H9 (cell line): ENCODE measurements at regions not wholly inside any gene's neighbourhood (a gene's known extent, or its start where the extent isn't known, plus 50 kb on each side); places are given as distances from the start of the nearest gene placed in this dataset.

Experiments used
- DNase-seq: peaks from one replicate; pipeline ENCODE4 v3.0.0-alpha.2; 2017
- H2AFZ ChIP-seq: one replicate; pipeline ENCODE4 v1.6.1; 2013; ENCODE audit warnings: mild to moderate bottlenecking, low read length, control low read depth, moderate library complexity
- H2AK5ac ChIP-seq: 2 replicates; pipeline ENCODE4 v1.6.1; 2013; ENCODE audit warnings: low read length, control low read depth, mixed read lengths; ENCODE audit not compliant: insufficient read length
- H2BK120ac ChIP-seq: one replicate; pipeline ENCODE4 v1.6.1; 2013; ENCODE audit warnings: low read depth, mild to moderate bottlenecking, low read length, control low read depth, inconsistent platforms; ENCODE audit not compliant: poor library complexity, severe bottlenecking
- H2BK12ac ChIP-seq: 2 replicates; pipeline ENCODE4 v1.6.1; 2013; ENCODE audit warnings: low read length, control low read depth, mixed read lengths, low read depth; ENCODE audit not compliant: insufficient read length
- H2BK15ac ChIP-seq: 2 replicates; pipeline ENCODE4 v1.6.1; 2013; ENCODE audit warnings: low read depth, low read length, control low read depth
- H2BK20ac ChIP-seq: one replicate; pipeline ENCODE4 v1.6.1; 2013; ENCODE audit warnings: low read depth, mild to moderate bottlenecking, low read length, control low read depth, inconsistent platforms; ENCODE audit not compliant: poor library complexity, severe bottlenecking
- H2BK5ac ChIP-seq: 2 replicates; pipeline ENCODE4 v1.6.1; 2013; ENCODE audit warnings: low read length, control low read depth, mixed read lengths; ENCODE audit not compliant: insufficient read length
- H3K14ac ChIP-seq: 2 replicates; pipeline ENCODE4 v1.6.1; 2013; ENCODE audit warnings: low read length, control low read depth; ENCODE audit not compliant: insufficient read depth
- H3K18ac ChIP-seq: 2 replicates; pipeline ENCODE4 v1.6.1; 2013; ENCODE audit warnings: low read depth, mild to moderate bottlenecking, mixed read lengths, low read length, control low read depth; ENCODE audit not compliant: insufficient read length
- H3K23ac ChIP-seq: 2 replicates; pipeline ENCODE4 v1.6.1; 2013; ENCODE audit warnings: low read length, control low read depth, mixed read lengths, low read depth; ENCODE audit not compliant: insufficient read length
- H3K23me2 ChIP-seq: 2 replicates; pipeline ENCODE4 v1.6.1; 2013; ENCODE audit warnings: low read depth, mild to moderate bottlenecking, mixed read lengths, low read length, control low read depth; ENCODE audit not compliant: insufficient read length, poor library complexity, severe bottlenecking
- H3K27ac ChIP-seq: 2 replicates; pipeline ENCODE4 v1.5.1; 2013; ENCODE audit warnings: low read length, control low read depth, mixed read lengths, low read depth; ENCODE audit not compliant: insufficient read length
- H3K27me3 ChIP-seq: 2 replicates; pipeline ENCODE4 v1.6.1; 2013; ENCODE audit warnings: low read length, control low read depth, inconsistent platforms; ENCODE audit not compliant: insufficient read depth
- H3K4ac ChIP-seq: 2 replicates; pipeline ENCODE4 v1.6.1; 2013; ENCODE audit warnings: low read depth, mild to moderate bottlenecking, control low read depth, inconsistent platforms, low read length, moderate library complexity
- H3K4me1 ChIP-seq: 2 replicates; pipeline ENCODE4 v1.6.1; 2013; ENCODE audit warnings: low read length, control low read depth, inconsistent platforms; ENCODE audit not compliant: insufficient read depth
- H3K4me2 ChIP-seq: 2 replicates; pipeline ENCODE4 v1.6.1; 2013; ENCODE audit warnings: low read length, control low read depth, mixed read lengths; ENCODE audit not compliant: insufficient read length, insufficient read depth
- H3K56ac ChIP-seq: 2 replicates; pipeline ENCODE4 v1.6.1; 2013; ENCODE audit warnings: low read depth, mild to moderate bottlenecking, mixed read lengths, low read length, control low read depth; ENCODE audit not compliant: insufficient read length
- H3K79me1 ChIP-seq: 2 replicates; pipeline ENCODE4 v1.6.1; 2013; ENCODE audit warnings: low read depth, mild to moderate bottlenecking, moderate library complexity, low read length, control low read depth, inconsistent platforms; ENCODE audit not compliant: insufficient read depth, poor library complexity, severe bottlenecking
- H3K79me2 ChIP-seq: 2 replicates; pipeline ENCODE4 v1.6.1; 2013; ENCODE audit warnings: low read length, control low read depth, inconsistent platforms; ENCODE audit not compliant: insufficient read depth
- H3K9ac ChIP-seq: 2 replicates; pipeline ENCODE4 v1.6.1; 2013; ENCODE audit warnings: low read length, control low read depth, mixed read lengths; ENCODE audit not compliant: insufficient read length; ENCODE audit errors: extremely low read depth
- H3K9me3 ChIP-seq: one replicate; pipeline ENCODE4 v1.6.1; 2013; ENCODE audit warnings: low read depth, low read length, inconsistent platforms; ENCODE audit not compliant: control insufficient read depth
- H3T11ph ChIP-seq: one replicate; pipeline ENCODE4 v1.6.1; 2013; ENCODE audit warnings: mild to moderate bottlenecking, low read length, control low read depth, inconsistent platforms
- H4K20me1 ChIP-seq: one replicate; pipeline ENCODE4 v1.6.1; 2013; ENCODE audit not compliant: control insufficient read depth, insufficient read length, insufficient read depth
- H4K5ac ChIP-seq: 2 replicates; pipeline ENCODE4 v1.6.1; 2013; ENCODE audit warnings: low read depth, mild to moderate bottlenecking, mixed read lengths, low read length, control low read depth; ENCODE audit not compliant: insufficient read length
- H4K8ac ChIP-seq: replicated peaks from 2 replicates; pipeline ENCODE4 v1.6.1; 2013; ENCODE audit warnings: low read length, control low read depth, mixed read lengths, low read depth; ENCODE audit not compliant: insufficient read length
- H4K91ac ChIP-seq: 2 replicates; pipeline ENCODE4 v1.6.1; 2013; ENCODE audit warnings: low read depth, mild to moderate bottlenecking, moderate library complexity, mixed read lengths, low read length, control low read depth; ENCODE audit not compliant: insufficient read length
- H3K27ac Mint-ChIP-seq, 3 experiments: 2 replicates in 2 of 3; 3 replicates in 1 of 3; pipeline ENCODE4 v1.8.0; 2020 to 2021; ENCODE audit warnings: mixed read lengths in 3 of 3, mild to moderate bottlenecking in 1 of 3, moderate library complexity in 1 of 3
- H3K27me3 Mint-ChIP-seq: 2 replicates; pipeline ENCODE4 v1.8.0; 2021; ENCODE audit warnings: low read depth, mild to moderate bottlenecking, moderate library complexity, mixed read lengths
- H3K36me3 Mint-ChIP-seq, 3 experiments: 2 replicates in 2 of 3; 3 replicates in 1 of 3; pipeline ENCODE4 v1.8.0; 2020 to 2021; ENCODE audit warnings: low read depth in 3 of 3, mixed read lengths in 3 of 3; ENCODE audit not compliant: insufficient read depth in 1 of 3
- H3K4me1 Mint-ChIP-seq, 2 experiments: 2 replicates each; pipeline ENCODE4 v1.8.0; 2020; ENCODE audit warnings: mixed read lengths in 2 of 2
- H3K4me3 Mint-ChIP-seq, 2 experiments: 2 replicates in 1 of 2; 3 replicates in 1 of 2; pipeline ENCODE4 v1.8.0; 2020 to 2021; ENCODE audit warnings: mild to moderate bottlenecking in 2 of 2, mixed read lengths in 2 of 2, moderate library complexity in 1 of 2
- H3K9me3 Mint-ChIP-seq, 2 experiments: 2 replicates in 1 of 2; 3 replicates in 1 of 2; pipeline ENCODE4 v1.8.0; 2020; ENCODE audit warnings: mild to moderate bottlenecking in 2 of 2, mixed read lengths in 2 of 2, moderate library complexity in 1 of 2
- WGBS: extraction: QIAGEN DNeasy Blood & Tissue Kit; methylation state at CpG from one replicate; pipeline ENCODE4 v1.1.7; 2013; ENCODE audit warnings: missing lambda C conversion rate, low lambda C conversion rate, mixed read lengths; ENCODE audit not compliant: insufficient read length; ENCODE audit errors: extremely low coverage; 5-methylcytosine and 5-hydroxymethylcytosine counted together
- TF ChIP-seq, protein P1 (sequence below): fragments of 200-600 bp; sonication (generic); conservative IDR thresholded peaks from 3 replicates; pipeline ENCODE4 v1.8.0; 2021; ENCODE audit warnings: antibody characterized with exemption, mild to moderate bottlenecking

DNA sequence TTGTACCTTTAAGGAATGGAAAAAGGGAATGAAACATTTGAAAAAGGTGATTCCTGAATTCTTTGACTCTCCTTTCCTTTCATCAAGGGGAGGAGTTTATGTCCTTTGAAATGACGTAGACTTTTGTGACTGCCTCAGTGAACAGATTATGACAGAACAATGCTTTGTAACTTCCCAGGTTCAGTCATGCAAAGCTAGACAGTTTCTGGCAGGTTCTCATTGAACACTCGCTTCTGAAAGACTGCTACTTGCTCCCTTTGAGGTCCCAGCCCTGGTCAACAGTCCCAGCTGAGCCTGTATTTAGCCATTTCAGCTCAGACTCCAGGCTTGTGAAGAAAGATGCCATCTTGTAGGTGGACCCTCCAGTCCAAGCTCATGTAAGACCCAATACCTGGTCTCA lies 1178.9 kb downstream of the BCL11B start:
- Histone ChIP-seq H3K56ac (no peak overlapping the region), H2BK5ac (no peak overlapping the region), H3K4me1 (no peaks in the 10 kb centered on the region), H3K18ac (no peak overlapping the region), H3K27me3 (no peaks in the 10 kb centered on the region), H2BK120ac (no peak overlapping the region), H2AK5ac (no peak overlapping the region), H3K14ac (no peak overlapping the region), H4K8ac (no peak overlapping the region), H3K9ac (no peak overlapping the region), H2BK12ac (no peak overlapping the region), H2AFZ (no peak overlapping the region), H2BK20ac (no peak overlapping the region), H4K91ac (no peak overlapping the region), H4K5ac (no peak overlapping the region), H3K23me2 (no peaks in the 10 kb centered on the region), H3K23ac (no peak overlapping the region), H4K20me1 (no peaks in the 10 kb centered on the region), H3K4me2 (no peak overlapping the region), H2BK15ac (no peak overlapping the region), H3K9me3 (no peaks in the 10 kb centered on the region), H3T11ph (no peak overlapping the region), H3K79me2 (no peaks in the 10 kb centered on the region), H3K27ac (no peak overlapping the region), H3K4ac (no peak overlapping the region), H3K79me1 (no peaks in the 10 kb centered on the region)
- peaks cover 0 to 4% (median 0%) of the 10 kb centered on the region in 3 experiments; a peak in 1 of 7 replicates for H3K36me3 Mint-ChIP-seq
- no peaks in the 10 kb centered on the region for H3K4me1 Mint-ChIP-seq
- no peaks in the 10 kb centered on the region; the same call in 1 of the 2 replicates for H3K27me3 Mint-ChIP-seq
- DNase-seq, result no peak
- TF ChIP-seq, protein P1, sequence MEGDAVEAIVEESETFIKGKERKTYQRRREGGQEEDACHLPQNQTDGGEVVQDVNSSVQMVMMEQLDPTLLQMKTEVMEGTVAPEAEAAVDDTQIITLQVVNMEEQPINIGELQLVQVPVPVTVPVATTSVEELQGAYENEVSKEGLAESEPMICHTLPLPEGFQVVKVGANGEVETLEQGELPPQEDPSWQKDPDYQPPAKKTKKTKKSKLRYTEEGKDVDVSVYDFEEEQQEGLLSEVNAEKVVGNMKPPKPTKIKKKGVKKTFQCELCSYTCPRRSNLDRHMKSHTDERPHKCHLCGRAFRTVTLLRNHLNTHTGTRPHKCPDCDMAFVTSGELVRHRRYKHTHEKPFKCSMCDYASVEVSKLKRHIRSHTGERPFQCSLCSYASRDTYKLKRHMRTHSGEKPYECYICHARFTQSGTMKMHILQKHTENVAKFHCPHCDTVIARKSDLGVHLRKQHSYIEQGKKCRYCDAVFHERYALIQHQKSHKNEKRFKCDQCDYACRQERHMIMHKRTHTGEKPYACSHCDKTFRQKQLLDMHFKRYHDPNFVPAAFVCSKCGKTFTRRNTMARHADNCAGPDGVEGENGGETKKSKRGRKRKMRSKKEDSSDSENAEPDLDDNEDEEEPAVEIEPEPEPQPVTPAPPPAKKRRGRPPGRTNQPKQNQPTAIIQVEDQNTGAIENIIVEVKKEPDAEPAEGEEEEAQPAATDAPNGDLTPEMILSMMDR, result no peak
- H3K9me3 Mint-ChIP-seq, result peaks cover 2 to 6% of the 10 kb centered on the region in 2 experiments; a peak in 3 of 5 replicates
- no CpG with 5 or more reads among the region's 2 CpGs for WGBS
- H3K4me3 Mint-ChIP-seq, result no peak overlapping the region
- no peak overlapping the region for H3K27ac Mint-ChIP-seq
